ENCODE measurements at regions not wholly inside any gene's neighbourhood (a gene's known extent, or its start where the extent isn't known, plus 50 kb on each side); places are given as distances from the start of the nearest gene placed in this dataset.

DNA sequence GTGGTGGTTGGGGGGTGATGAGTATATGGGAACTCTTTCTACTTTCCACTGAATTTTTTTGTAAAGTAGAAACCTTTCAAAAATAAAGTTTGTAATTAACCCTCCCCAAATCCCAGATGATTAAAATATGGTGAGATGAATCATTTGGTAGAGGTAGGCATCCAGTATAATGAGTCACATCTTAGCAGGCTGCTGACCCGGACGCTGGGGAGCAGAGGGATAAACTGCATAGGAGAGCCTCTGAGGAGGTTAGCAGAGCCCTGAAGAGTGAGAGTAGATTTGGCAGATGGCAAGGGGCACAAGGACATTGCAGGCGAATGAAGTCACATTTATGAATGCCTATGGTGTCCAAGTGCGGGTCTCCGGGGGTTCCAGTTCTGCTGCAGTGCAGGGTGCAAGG is 293.8 kb downstream of the FGF9 start:
- Histone ChIP-seq H3K9me3 (no peaks in the 10 kb centered on the region), H3K36me3 (no peaks in the 10 kb centered on the region), H3K4me3 (ENCODE audit: low read depth in 1 of 2, low read length in 1 of 2) (no peak overlapping the region), H3K4me1 (ENCODE audit: control insufficient read depth in 1 of 2, insufficient read depth in 1 of 2, low read depth in 1 of 2, low read length in 1 of 2) (no peaks in the 10 kb centered on the region), H3K27ac (no peak overlapping the region), H3K27me3 (no peaks in the 10 kb centered on the region)
- TF ChIP-seq, protein P1, sequence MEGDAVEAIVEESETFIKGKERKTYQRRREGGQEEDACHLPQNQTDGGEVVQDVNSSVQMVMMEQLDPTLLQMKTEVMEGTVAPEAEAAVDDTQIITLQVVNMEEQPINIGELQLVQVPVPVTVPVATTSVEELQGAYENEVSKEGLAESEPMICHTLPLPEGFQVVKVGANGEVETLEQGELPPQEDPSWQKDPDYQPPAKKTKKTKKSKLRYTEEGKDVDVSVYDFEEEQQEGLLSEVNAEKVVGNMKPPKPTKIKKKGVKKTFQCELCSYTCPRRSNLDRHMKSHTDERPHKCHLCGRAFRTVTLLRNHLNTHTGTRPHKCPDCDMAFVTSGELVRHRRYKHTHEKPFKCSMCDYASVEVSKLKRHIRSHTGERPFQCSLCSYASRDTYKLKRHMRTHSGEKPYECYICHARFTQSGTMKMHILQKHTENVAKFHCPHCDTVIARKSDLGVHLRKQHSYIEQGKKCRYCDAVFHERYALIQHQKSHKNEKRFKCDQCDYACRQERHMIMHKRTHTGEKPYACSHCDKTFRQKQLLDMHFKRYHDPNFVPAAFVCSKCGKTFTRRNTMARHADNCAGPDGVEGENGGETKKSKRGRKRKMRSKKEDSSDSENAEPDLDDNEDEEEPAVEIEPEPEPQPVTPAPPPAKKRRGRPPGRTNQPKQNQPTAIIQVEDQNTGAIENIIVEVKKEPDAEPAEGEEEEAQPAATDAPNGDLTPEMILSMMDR (IDR thresholded peaks at IDR 0.05): no peak

GRCh38 chr13:21965095-21965494 is 294.2 kb downstream of the FGF9 start:
- no peaks in the 10 kb centered on the region for H3K9me3 ChIP-seq
- TF ChIP-seq, protein P1 (IDR thresholded peaks at IDR 0.05): no peak
- H3K4me1 ChIP-seq (ENCODE audit: control insufficient read depth in 1 of 2, insufficient read depth in 1 of 2, low read depth in 1 of 2, low read length in 1 of 2): no peaks in the 10 kb centered on the region
- no peak overlapping the region for H3K4me3 ChIP-seq (ENCODE audit: low read depth in 1 of 2, low read length in 1 of 2)
- no peaks in the 10 kb centered on the region for H3K36me3 ChIP-seq
- H3K27ac ChIP-seq: no peak overlapping the region
- H3K27me3 ChIP-seq: no peaks in the 10 kb centered on the region

- Histone ChIP-seq H3K27me3 (no peaks in the 10 kb centered on the region), H3K27ac (no peak overlapping the region), H3K9me3 (no peaks in the 10 kb centered on the region), H3K36me3 (no peaks in the 10 kb centered on the region), H3K4me1 (ENCODE audit: control insufficient read depth in 1 of 2, insufficient read depth in 1 of 2, low read depth in 1 of 2, low read length in 1 of 2) (no peaks in the 10 kb centered on the region), H3K4me3 (ENCODE audit: low read depth in 1 of 2, low read length in 1 of 2) (no peak overlapping the region)
- TF ChIP-seq, protein P1 (IDR thresholded peaks at IDR 0.05): no peak
These were observed 295.1 kb downstream of the FGF9 start for GRCh38 chr13:21966014-21966413.

GRCh38 chr13:21967871-21968270 is 297.0 kb downstream of the FGF9 start:
- Histone ChIP-seq H3K27me3 (no peaks in the 10 kb centered on the region), H3K36me3 (no peaks in the 10 kb centered on the region), H3K27ac (no peak overlapping the region), H3K9me3 (no peaks in the 10 kb centered on the region), H3K4me1 (ENCODE audit: control insufficient read depth in 1 of 2, insufficient read depth in 1 of 2, low read depth in 1 of 2, low read length in 1 of 2) (no peaks in the 10 kb centered on the region), H3K4me3 (ENCODE audit: low read depth in 1 of 2, low read length in 1 of 2) (no peak overlapping the region)
- TF ChIP-seq, protein P1 (IDR thresholded peaks at IDR 0.05): no peak

DNA sequence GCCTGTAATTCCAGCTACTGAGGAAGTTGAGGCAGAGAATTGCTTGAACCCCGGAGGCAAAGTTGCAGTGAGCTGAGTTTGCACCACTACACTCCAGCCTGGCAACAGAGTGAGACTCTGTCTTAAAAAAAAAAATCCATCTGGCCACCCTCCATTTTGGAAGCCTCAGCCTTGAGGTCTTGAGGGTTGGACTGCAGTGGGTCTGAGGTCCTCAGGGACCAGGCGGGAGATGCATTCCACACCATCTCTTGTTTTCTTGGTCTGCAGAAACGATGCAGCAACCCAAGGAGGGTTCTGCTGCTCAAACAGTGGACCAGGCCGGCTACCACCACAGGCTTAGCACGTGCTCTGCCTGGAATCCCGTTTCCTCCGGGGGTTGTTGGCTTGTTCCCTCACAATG is 299.3 kb downstream of the FGF9 start:
- no peaks in the 10 kb centered on the region for H3K9me3 ChIP-seq
- H3K27me3 ChIP-seq: no peaks in the 10 kb centered on the region
- no peaks in the 10 kb centered on the region for H3K36me3 ChIP-seq
- no peaks in the 10 kb centered on the region for H3K4me1 ChIP-seq (ENCODE audit: control insufficient read depth in 1 of 2, insufficient read depth in 1 of 2, low read depth in 1 of 2, low read length in 1 of 2)
- H3K27ac ChIP-seq: no peak overlapping the region
- no peak overlapping the region for H3K4me3 ChIP-seq (ENCODE audit: low read depth in 1 of 2, low read length in 1 of 2)
- TF ChIP-seq, protein P1 (IDR thresholded peaks at IDR 0.05): no peak

- Histone ChIP-seq H3K4me3 (ENCODE audit: low read depth in 1 of 2, low read length in 1 of 2) (no peak overlapping the region), H3K27me3 (no peaks in the 10 kb centered on the region)
- TF ChIP-seq, protein P1 (IDR thresholded peaks at IDR 0.05): no peak
These were observed 300.0 kb downstream of the FGF9 start for GRCh38 chr13:21970918-21971317.

More at GRCh38 chr13:21970918-21971317, 300.0 kb downstream of the FGF9 start:
- H3K9me3 ChIP-seq: no peaks in the 10 kb centered on the region
- H3K4me1 ChIP-seq (ENCODE audit: control insufficient read depth in 1 of 2, insufficient read depth in 1 of 2, low read depth in 1 of 2, low read length in 1 of 2): no peaks in the 10 kb centered on the region
- no peak overlapping the region for H3K27ac ChIP-seq
- no peaks in the 10 kb centered on the region for H3K36me3 ChIP-seq
